ENCODE measurements at regions not wholly inside any gene's neighbourhood (a gene's known extent, or its start where the extent isn't known, plus 50 kb on each side); places are given as distances from the start of the nearest gene placed in this dataset.
"Not testable (repeated sequence)": the region's sequence is repeated elsewhere in the genome, so short reads cannot be mapped to it uniquely, and the experiment has no call there.

DNA sequence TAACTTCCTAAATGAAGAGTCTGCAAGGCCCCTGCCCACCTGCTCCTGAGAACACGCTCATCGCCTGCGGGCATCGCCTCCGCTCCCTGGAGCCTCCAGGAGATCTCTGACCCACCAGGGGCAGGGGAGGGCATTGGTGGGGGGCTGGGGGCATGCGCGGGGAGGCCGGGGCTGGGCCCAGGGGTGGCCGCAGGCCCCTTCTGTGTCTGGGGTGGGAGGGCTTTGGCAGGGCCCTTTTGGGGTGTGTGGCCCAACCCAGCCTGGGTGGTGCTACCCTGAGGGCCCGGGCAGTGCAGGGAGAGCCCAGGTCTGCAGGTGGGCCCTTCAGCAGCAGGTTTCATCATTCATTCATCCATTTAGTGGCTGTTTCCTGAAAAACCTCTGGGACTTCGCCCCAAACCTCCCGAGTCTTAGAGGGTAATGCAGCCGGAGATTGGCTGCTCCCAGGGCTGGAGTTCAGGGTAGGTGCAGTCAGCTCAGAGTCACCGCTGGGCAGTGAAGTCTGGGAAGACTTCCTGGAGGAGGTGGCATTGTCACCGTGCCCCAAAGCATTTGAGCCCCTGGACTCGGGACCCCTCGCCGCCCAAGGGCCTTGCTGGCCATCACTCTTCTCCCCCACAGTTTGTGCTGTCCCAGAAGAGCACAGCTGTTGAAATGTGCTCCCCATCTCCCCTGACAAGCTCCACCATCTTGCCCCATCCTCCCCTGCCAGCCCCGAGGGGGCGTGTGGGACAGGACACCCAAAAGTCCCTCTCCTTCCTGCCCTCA, 255.1 kb downstream of the PARP8 start:
- Histone ChIP-seq H3K36me3 (no peaks in the 10 kb centered on the region), H3K27ac (no peak overlapping the region), H3K27me3 (no peaks in the 10 kb centered on the region), H3K4me3 (no peak overlapping the region), H3K4me1 (no peaks in the 10 kb centered on the region), H3K9me3 (no peaks in the 10 kb centered on the region)
- intact Hi-C loops (cut with DNase I; ENCODE audit: low total_unique reads), result no loop called here
- DNase-seq, result no peak
- TF ChIP-seq POLR2A (IDR thresholded peaks at IDR 0.05), result no peak
- TF ChIP-seq, protein P1, sequence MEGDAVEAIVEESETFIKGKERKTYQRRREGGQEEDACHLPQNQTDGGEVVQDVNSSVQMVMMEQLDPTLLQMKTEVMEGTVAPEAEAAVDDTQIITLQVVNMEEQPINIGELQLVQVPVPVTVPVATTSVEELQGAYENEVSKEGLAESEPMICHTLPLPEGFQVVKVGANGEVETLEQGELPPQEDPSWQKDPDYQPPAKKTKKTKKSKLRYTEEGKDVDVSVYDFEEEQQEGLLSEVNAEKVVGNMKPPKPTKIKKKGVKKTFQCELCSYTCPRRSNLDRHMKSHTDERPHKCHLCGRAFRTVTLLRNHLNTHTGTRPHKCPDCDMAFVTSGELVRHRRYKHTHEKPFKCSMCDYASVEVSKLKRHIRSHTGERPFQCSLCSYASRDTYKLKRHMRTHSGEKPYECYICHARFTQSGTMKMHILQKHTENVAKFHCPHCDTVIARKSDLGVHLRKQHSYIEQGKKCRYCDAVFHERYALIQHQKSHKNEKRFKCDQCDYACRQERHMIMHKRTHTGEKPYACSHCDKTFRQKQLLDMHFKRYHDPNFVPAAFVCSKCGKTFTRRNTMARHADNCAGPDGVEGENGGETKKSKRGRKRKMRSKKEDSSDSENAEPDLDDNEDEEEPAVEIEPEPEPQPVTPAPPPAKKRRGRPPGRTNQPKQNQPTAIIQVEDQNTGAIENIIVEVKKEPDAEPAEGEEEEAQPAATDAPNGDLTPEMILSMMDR (IDR thresholded peaks at IDR 0.05), result no peak

DNA sequence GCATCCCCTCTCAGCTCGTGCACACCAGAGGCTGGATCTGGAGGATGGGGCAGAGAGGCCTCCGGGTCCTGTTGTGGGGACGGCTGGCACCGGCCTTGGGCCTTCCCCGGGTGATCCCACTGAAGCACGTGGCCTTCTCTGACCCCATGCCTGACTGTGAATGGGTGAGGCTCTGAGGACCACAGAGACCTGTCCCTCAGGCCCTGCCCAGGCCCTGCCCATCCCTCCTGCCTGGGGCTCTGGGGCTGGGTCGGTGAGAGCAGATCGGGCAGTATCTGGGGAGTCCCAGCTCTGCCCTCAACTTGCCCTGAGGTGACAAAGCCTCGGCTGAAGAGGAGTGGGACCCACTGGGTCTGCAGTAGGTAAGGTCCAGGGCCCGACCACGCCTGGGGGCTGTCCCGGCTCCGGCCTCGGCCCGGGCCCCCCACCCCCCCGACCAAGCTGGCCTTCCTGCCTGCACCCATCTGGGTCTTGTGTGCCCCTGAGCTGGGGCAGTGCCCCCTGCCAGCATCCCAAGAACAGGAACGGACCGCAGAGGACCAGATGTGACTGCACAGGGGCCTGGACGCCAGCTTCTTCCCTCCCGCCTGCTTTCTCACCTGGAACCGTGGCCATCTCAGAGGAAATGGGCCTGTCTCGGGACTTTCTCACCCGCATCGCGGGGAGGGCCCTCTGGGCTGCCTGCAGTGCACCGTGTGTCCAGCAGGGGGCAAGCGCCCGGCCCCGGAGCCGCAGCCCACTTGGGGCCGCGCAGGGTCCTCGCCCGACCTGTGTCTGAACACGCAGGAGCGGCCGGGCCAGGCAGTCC, 255.9 kb downstream of the PARP8 start:
- DNase-seq; H3K9me3 ChIP-seq; H3K4me1 ChIP-seq; H3K4me3 ChIP-seq; H3K36me3 ChIP-seq; H3K27me3 ChIP-seq; intact Hi-C loops (cut with DNase I; ENCODE audit: low total_unique reads): not testable (repeated sequence)
- H3K27ac ChIP-seq, result peak overlapping the region in 1 of 2 donors; percentile 27
- TF ChIP-seq, protein P1 (IDR thresholded peaks at IDR 0.05), result peak in 3 of 4 experiments; percentile 22 to 32 (median 26)

DNA sequence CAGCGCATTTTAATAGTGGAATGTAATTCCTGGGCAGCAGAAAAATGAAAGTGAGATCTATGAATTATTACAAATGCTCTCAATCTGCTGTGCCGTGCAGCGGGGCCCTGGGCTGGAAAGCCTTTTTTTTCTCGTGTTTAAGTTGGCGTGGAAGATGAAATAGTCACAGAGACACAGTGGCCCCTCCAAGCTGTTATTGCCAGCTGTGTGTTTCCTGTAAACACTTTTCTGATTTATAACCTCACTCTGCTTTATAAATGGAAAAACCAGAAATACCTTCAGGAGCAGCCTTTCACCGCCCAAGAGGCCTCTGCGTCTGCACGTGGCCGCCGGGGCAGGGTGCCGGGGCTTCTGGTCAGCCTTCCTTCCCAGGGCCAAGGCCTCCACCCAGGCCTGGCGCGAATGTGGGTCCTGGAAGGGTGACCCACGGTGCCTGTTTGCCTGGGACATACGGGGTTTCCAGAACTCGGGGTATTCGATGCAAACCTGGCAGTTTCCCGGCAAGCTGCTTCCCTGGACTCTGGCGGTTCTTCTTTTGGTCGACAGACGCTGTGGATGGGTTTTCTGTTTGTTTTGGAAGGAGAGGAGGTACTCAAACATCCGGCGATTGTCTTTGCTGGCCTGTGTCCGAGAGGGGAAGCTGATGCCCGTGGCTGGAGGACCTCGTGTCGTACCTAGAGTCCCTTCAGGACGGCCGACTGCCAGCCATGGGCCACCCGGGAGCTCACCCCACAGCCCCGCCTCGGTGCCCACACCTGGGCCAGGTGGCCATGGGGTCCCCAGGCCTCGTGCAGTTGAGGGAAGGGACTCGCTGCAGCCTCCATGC, 256.7 kb downstream of the PARP8 start:
- H3K4me3 ChIP-seq, result no peak overlapping the region
- peak in 1 of 2 donors; percentile 44 for DNase-seq
- no peak overlapping the region for H3K27ac ChIP-seq
- no peaks in the 10 kb centered on the region for H3K4me1 ChIP-seq
- no peaks in the 10 kb centered on the region for H3K9me3 ChIP-seq
- intact Hi-C loops (cut with DNase I; ENCODE audit: low total_unique reads), result no loop called here
- H3K36me3 ChIP-seq, result no peaks in the 10 kb centered on the region
- TF ChIP-seq, protein P1 (IDR thresholded peaks at IDR 0.05), result no peak
- no peak for TF ChIP-seq POLR2A (IDR thresholded peaks at IDR 0.05)
- H3K27me3 ChIP-seq, result no peaks in the 10 kb centered on the region

DNA sequence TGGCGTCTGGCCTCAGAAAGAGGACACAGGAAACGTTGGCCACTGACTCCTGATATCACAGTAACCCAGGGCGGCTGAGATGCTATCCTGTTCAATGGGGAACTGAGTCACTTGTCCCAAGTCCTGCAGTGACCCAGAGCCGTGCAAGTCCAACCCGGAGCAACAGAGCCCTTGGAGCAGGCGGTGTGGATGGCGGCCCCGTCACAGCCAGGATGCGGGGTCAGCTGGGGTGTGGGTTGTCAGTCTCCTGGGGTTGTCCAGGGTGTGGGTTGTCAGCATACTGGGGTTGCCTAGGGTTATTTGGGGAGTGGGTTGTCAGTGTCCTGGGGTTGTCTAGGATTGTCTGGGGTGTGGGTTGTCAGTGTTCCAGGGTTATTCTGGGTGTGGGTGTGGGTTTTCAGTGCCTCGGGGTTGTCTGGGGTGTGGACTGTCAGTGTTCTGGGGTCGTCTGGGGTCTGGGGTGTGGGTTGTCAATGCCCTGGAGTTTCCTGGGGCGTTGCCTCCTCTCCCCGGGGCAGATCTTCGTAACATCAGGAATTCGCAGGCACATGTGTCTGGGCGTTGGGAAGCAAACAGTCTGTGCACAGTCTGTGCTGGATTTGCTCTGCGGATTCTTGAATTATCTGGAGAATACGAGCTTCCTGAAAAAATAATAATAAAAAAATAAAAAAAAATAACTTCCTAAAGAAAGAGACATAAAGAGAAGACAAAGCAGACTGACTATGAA, 257.5 kb downstream of the PARP8 start:
- no peaks in the 10 kb centered on the region for H3K9me3 ChIP-seq
- no peak overlapping the region for H3K27ac ChIP-seq
- no peaks in the 10 kb centered on the region for H3K27me3 ChIP-seq
- no peaks in the 10 kb centered on the region for H3K4me1 ChIP-seq
- peak in 1 of 2 donors; percentile 26 for DNase-seq
- no peak overlapping the region for H3K4me3 ChIP-seq
- intact Hi-C loops (cut with DNase I; ENCODE audit: low total_unique reads), result no loop called here
- no peaks in the 10 kb centered on the region for H3K36me3 ChIP-seq
- no peak for TF ChIP-seq POLR2A (IDR thresholded peaks at IDR 0.05)
- TF ChIP-seq, protein P1 (IDR thresholded peaks at IDR 0.05), result no peak

Data from uterus (tissue), 3 donors.